HepG2 (cell line): ENCODE measurements at regions not wholly inside any gene's neighbourhood (a gene's known extent, or its start where the extent isn't known, plus 50 kb on each side); places are given as distances from the start of the nearest gene placed in this dataset.

ENCODE experiments used
- ATAC-seq: fragments of 200-7000 bp; cut with Tn5 transposase; 3 replicates; pipeline ENCODE4 v1.9.1; 2020; ENCODE audit warnings: mild to moderate bottlenecking, moderate library complexity
- BruUV-seq: library from RNA; stranded (reverse); fragments of 400-500 nt; replicated peaks from 2 replicates; lab custom pipeline; 2021; lab: Mats Ljungman, UMichigan
- CTCF ChIA-PET: fragments of 300-600 bp; formaldehyde crosslinking; extraction: SDS; loops from one replicate; lab custom pipeline; 2021; ENCODE audit warnings: low total read pairs, inconsistent platforms, low intra/inter-chr PET ratio; lab: Yijun Ruan, JAX
- POLR2A ChIA-PET: fragments of 350-600 bp; sonication (Branson Sonifier 250); formaldehyde crosslinking; loops from one replicate; lab custom pipeline; 2020; ENCODE audit warnings: antibody characterized with exemption, inconsistent platforms; lab: Yijun Ruan, JAX
- DNase-seq: peaks from one replicate; pipeline ENCODE4 v3.0.0-alpha.2; 2015; ENCODE audit warnings: low spot score
- FAIRE-seq: peaks from 3 replicates; lab custom pipeline; 2011; peaks lifted over from hg19 to GRCh38; lab: Jason Lieb, UNC
- H2AFZ ChIP-seq: one replicate; pipeline ENCODE4 v1.6.1; 2011; ENCODE audit warnings: low read length, inconsistent platforms
- H3K27ac ChIP-seq: fragments of 300-600 bp; 3 replicates; pipeline ENCODE4 v1.8.0; 2011; ENCODE audit warnings: mixed run types, mild to moderate bottlenecking, mixed read lengths, low read length, inconsistent platforms; ENCODE audit not compliant: insufficient read depth; ENCODE audit errors: extremely low read length
- H3K27me3 ChIP-seq, 2 experiments: fragments of 200-600 bp in 1 of 2; 2 replicates in 1 of 2; 3 replicates in 1 of 2; pipeline versions ENCODE4 v1.6.0 to v1.8.0; 2011; ENCODE audit warnings: low read length in 2 of 2, mild to moderate bottlenecking in 2 of 2, moderate library complexity in 2 of 2, inconsistent platforms in 1 of 2; ENCODE audit not compliant: insufficient read depth in 2 of 2, control insufficient read depth in 1 of 2
- H3K36me3 ChIP-seq, 2 experiments: fragments of 200-600 bp in 1 of 2; replicated peaks in 1 of 2; 2 replicates in 1 of 2; 3 replicates in 1 of 2; pipeline versions ENCODE4 v1.5.1 to v1.8.0; 2011; ENCODE audit warnings: low read length in 2 of 2, inconsistent platforms in 1 of 2; ENCODE audit not compliant: insufficient read depth in 2 of 2, control insufficient read depth in 1 of 2
- H3K4me1 ChIP-seq: 2 replicates; pipeline ENCODE4 v1.5.1; 2012; ENCODE audit warnings: low read length, inconsistent platforms; ENCODE audit not compliant: insufficient read depth
- H3K4me2 ChIP-seq: 2 replicates; pipeline ENCODE4 v1.6.0; 2011; ENCODE audit warnings: low read depth, low read length, inconsistent platforms
- H3K4me3 ChIP-seq, 3 experiments: fragments of 200-600 bp in 1 of 3; sonication (generic), shearing (Covaris generic) in 1 of 3; replicated peaks in 1 of 3; 2 replicates each; pipeline ENCODE4 v1.5.1; 2011 to 2016; ENCODE audit warnings: low read length in 3 of 3, inconsistent platforms in 2 of 3, low read depth in 2 of 3, mild to moderate bottlenecking in 2 of 3, control low read depth in 1 of 3, mixed read lengths in 1 of 3; ENCODE audit not compliant: insufficient read depth in 1 of 3
- H3K79me2 ChIP-seq: one replicate; pipeline ENCODE4 v1.6.1; 2011; ENCODE audit warnings: low read length, inconsistent platforms; ENCODE audit not compliant: insufficient read depth
- H3K9ac ChIP-seq: 2 replicates; pipeline ENCODE4 v1.6.0; 2011; ENCODE audit warnings: mild to moderate bottlenecking, low read depth, low read length, inconsistent platforms; ENCODE audit not compliant: insufficient read depth
- H3K9me3 ChIP-seq: 2 replicates; pipeline ENCODE4 v1.5.1; 2012; ENCODE audit warnings: mild to moderate bottlenecking, low read length
- H4K20me1 ChIP-seq: 2 replicates; pipeline ENCODE4 v1.6.0; 2011; ENCODE audit warnings: inconsistent platforms, mild to moderate bottlenecking, low read length, moderate library complexity; ENCODE audit not compliant: insufficient read depth
- CC2D1A ChIP-seq: sonication (generic); formaldehyde crosslinking; IDR thresholded peaks from 2 replicates; pipeline ENCODE4 v1.8.1; 2023; ENCODE audit warnings: mild to moderate bottlenecking, missing genetic modification reagents
- CENPX ChIP-seq: sonication (generic); formaldehyde crosslinking; IDR thresholded peaks from 2 replicates; pipeline ENCODE4 v1.9.0; 2021; ENCODE audit warnings: mild to moderate bottlenecking, missing genetic modification reagents, moderate library complexity
- E2F2 ChIP-seq: sonication (generic); formaldehyde crosslinking; IDR thresholded peaks from 2 replicates; pipeline ENCODE4 v1.4.0; 2020; ENCODE audit warnings: missing genetic modification reagents, borderline replicate concordance
- FOXP1 ChIP-seq, 2 experiments: fragments of 450-650 bp in 1 of 2; IDR thresholded peaks; 2 replicates each; pipeline ENCODE4 v1.6.1; 2017 to 2018; ENCODE audit warnings: antibody characterized with exemption in 1 of 2
- GLI4 ChIP-seq: sonication (generic); formaldehyde crosslinking; IDR thresholded peaks from 2 replicates; pipeline ENCODE4 v1.5.1; 2020; ENCODE audit warnings: missing genetic modification reagents, mild to moderate bottlenecking, moderate library complexity, borderline replicate concordance
- HHEX ChIP-seq: IDR thresholded peaks from 2 replicates; pipeline ENCODE4 v1.6.1; 2016; ENCODE audit warnings: control low read depth
- MYPOP ChIP-seq: sonication (generic); formaldehyde crosslinking; IDR thresholded peaks from 2 replicates; pipeline ENCODE4 v1.8.1; 2023; ENCODE audit warnings: mild to moderate bottlenecking, moderate library complexity, missing genetic modification reagents
- PRDM4 ChIP-seq: sonication (generic); formaldehyde crosslinking; IDR thresholded peaks from 2 replicates; pipeline ENCODE4 v1.9.0; 2021; ENCODE audit warnings: missing genetic modification reagents, borderline replicate concordance
- SMAD1 ChIP-seq: sonication (generic); formaldehyde crosslinking; IDR thresholded peaks from 2 replicates; pipeline ENCODE4 v1.4.0; 2020; ENCODE audit warnings: missing genetic modification reagents, low read depth, mild to moderate bottlenecking, borderline replicate concordance
- SNAI1 ChIP-seq: sonication (generic); formaldehyde crosslinking; IDR thresholded peaks from 2 replicates; pipeline ENCODE4 v1.5.0; 2020; ENCODE audit warnings: mild to moderate bottlenecking, missing genetic modification reagents, borderline replicate concordance
- THAP9 ChIP-seq: sonication (generic); formaldehyde crosslinking; IDR thresholded peaks from 2 replicates; pipeline ENCODE4; 2020; ENCODE audit warnings: missing genetic modification reagents, mild to moderate bottlenecking, borderline replicate concordance
- ZNF496 ChIP-seq: sonication (generic); formaldehyde crosslinking; IDR thresholded peaks from 2 replicates; pipeline ENCODE4 v1.8.1; 2023; ENCODE audit warnings: mild to moderate bottlenecking, moderate library complexity, missing genetic modification reagents; ENCODE audit not compliant: insufficient replicate concordance
- ZNF543 ChIP-seq: sonication (generic); formaldehyde crosslinking; IDR thresholded peaks from 2 replicates; pipeline ENCODE4 v1.4.0; 2020; ENCODE audit warnings: mild to moderate bottlenecking, missing genetic modification reagents
- ZNF549 ChIP-seq: sonication (generic); formaldehyde crosslinking; IDR thresholded peaks from 2 replicates; pipeline ENCODE4 v1.5.0; 2020; ENCODE audit warnings: missing genetic modification reagents
- ZSCAN30 ChIP-seq: sonication (generic); formaldehyde crosslinking; IDR thresholded peaks from 2 replicates; pipeline ENCODE4 v1.5.0; 2020; ENCODE audit warnings: mild to moderate bottlenecking, missing genetic modification reagents
- whole genome bisulfite sequencing: methylation state at CpG from one replicate; pipeline ENCODE4 v1.1.6; 2017; ENCODE audit warnings: low lambda C conversion rate; 5-methylcytosine and 5-hydroxymethylcytosine counted together
- in situ Hi-C: cut with HindIII; loops from 2 replicates; pipeline ENCODE4 v1.10.0; 2017; ENCODE audit warnings: low pct_unique_long_range_greater_than_20kb; ENCODE audit not compliant: extremely low pct_ligation_motif_present
- intact Hi-C: fragments of 100-400 bp; cut with micrococcal nuclease; formaldehyde crosslinking; loops from one replicate; pipeline ENCODE4 v1.10.0; 2022; ENCODE audit not compliant: unreplicated experiment

- DNase-seq (no peak), ATAC-seq (no peak)
- H4K20me1 ChIP-seq, result no peaks in the 10 kb centered on the region
- no peak overlapping the region for H3K9ac ChIP-seq
- 19% methylated on average over 6 of the region's 6 CpGs for WGBS
- ChIA-PET POLR2A (no interaction called here), CTCF (no interaction called here)
- no peaks in the 10 kb centered on the region for H3K27me3 ChIP-seq
- no TSS peak for BruUV-seq
- H3K36me3 ChIP-seq, result no peaks in the 10 kb centered on the region
- no peak overlapping the region for H3K27ac ChIP-seq
- no peak overlapping the region for H2AFZ ChIP-seq
- H3K4me3 ChIP-seq, result no peak overlapping the region
- in situ Hi-C loops, result no loop called here
- H3K79me2 ChIP-seq, result no peaks in the 10 kb centered on the region
- intact Hi-C loops, result no loop called here
- TF ChIP-seq SMAD1 (CRISPR knock-in tag) (no peak), CC2D1A (CRISPR knock-in tag) (no peak), THAP9 (CRISPR knock-in tag) (no peak), HHEX (CRISPR knock-in tag) (no peak), E2F2 (CRISPR knock-in tag) (no peak), SNAI1 (no peak), CENPX (CRISPR knock-in tag) (no peak), ZNF496 (no peak), FOXP1 (IDR thresholded peaks at IDR 0.05) (no peak), FOXP1 (CRISPR knock-in tag; IDR thresholded peaks at IDR 0.05) (no peak), GLI4 (no peak), ZNF543 (CRISPR knock-in tag) (no peak), PRDM4 (no peak), ZSCAN30 (CRISPR knock-in tag) (no peak), ZNF549 (CRISPR knock-in tag) (no peak), MYPOP (CRISPR knock-in tag) (no peak)
- TF ChIP-seq, all 625 proteins: peak for 0
- no peaks in the 10 kb centered on the region for H3K9me3 ChIP-seq
- no peak for FAIRE-seq
- H3K4me2 ChIP-seq, result no peak overlapping the region
- H3K4me1 ChIP-seq, result no peaks in the 10 kb centered on the region
Observed at GRCh38 chr2:187995556-187995955, 296.1 kb upstream of the GULP1 start.
